Skeletal muscle tissue (tissue), 3 donors: ENCODE measurements at regions not wholly inside any gene's neighbourhood (a gene's known extent, or its start where the extent isn't known, plus 50 kb on each side); places are given as distances from the start of the nearest gene placed in this dataset.

Experiments used
- H3K27ac ChIP-seq: one replicate; pipeline ENCODE4 v1.7.0; 2013; ENCODE audit warnings: mild to moderate bottlenecking, low read depth, low read length, inconsistent platforms
- H3K27me3 ChIP-seq, 3 donors: one replicate each; pipeline ENCODE4 v1.7.0; 2013; ENCODE audit warnings: low read length in 3 of 3; ENCODE audit not compliant: control insufficient read depth in 3 of 3, insufficient read depth in 3 of 3
- H3K36me3 ChIP-seq, 3 donors: one replicate each; pipeline ENCODE4 v1.7.0; 2013; ENCODE audit warnings: low read length in 3 of 3; ENCODE audit not compliant: control insufficient read depth in 3 of 3, insufficient read depth in 3 of 3
- H3K4me1 ChIP-seq, 3 donors: one replicate each; pipeline ENCODE4 v1.7.0; 2013; ENCODE audit warnings: low read length in 3 of 3, mild to moderate bottlenecking in 3 of 3; ENCODE audit not compliant: control insufficient read depth in 3 of 3, insufficient read depth in 3 of 3
- H3K4me3 ChIP-seq, 3 donors: one replicate each; pipeline ENCODE4 v1.7.0; 2013; ENCODE audit warnings: low read length in 3 of 3
- H3K9ac ChIP-seq, 3 donors: one replicate each; pipeline ENCODE4 v1.7.0; 2013; ENCODE audit warnings: low read length in 3 of 3, mild to moderate bottlenecking in 3 of 3, moderate library complexity in 2 of 3, low read depth in 1 of 3
- H3K9me3 ChIP-seq, 3 donors: one replicate each; pipeline ENCODE4 v1.7.0; 2013; ENCODE audit warnings: low read length in 3 of 3; ENCODE audit not compliant: control insufficient read depth in 3 of 3
- donor health status: Osteomylitis.

DNA sequence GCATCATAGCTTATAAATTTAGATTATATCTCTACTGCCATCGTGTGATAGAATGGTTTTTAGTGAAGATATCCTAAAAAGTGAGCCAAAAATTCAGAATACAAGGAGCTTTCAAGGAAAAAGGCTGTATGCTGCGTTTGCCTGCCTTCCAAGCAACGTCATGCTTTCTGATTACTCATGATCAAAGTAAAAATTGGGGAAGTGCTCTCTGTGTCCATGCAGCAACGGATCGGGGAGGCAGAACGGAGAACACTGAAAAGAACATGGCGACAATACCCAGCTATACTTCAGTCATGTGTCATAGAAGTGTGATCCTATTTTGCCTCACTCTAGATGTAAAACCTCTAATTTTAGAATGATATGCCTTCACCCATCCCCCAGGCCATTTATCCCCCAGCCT, 185.7 kb downstream of the SUCLG1 start:
- Histone ChIP-seq H3K27ac (no peak overlapping the region), H3K27me3 (peaks cover 0 to 3% (median 0%) of the 10 kb centered on the region in 3 donors), H3K4me3 (no peak overlapping the region), H3K4me1 (no peaks in the 10 kb centered on the region), H3K36me3 (no peaks in the 10 kb centered on the region), H3K9ac (no peak overlapping the region), H3K9me3 (no peaks in the 10 kb centered on the region)

- no peak overlapping the region for H3K27ac ChIP-seq
- no peaks in the 10 kb centered on the region for H3K4me1 ChIP-seq
- no peak overlapping the region for H3K4me3 ChIP-seq
- no peak overlapping the region for H3K9ac ChIP-seq
- H3K27me3 ChIP-seq, result no peaks in the 10 kb centered on the region
- no peaks in the 10 kb centered on the region for H3K9me3 ChIP-seq
- H3K36me3 ChIP-seq, result no peaks in the 10 kb centered on the region
Measured at GRCh38 chr2:84271977-84272376, 187.1 kb downstream of the SUCLG1 start.

- no peak overlapping the region for H3K4me3 ChIP-seq
- H3K36me3 ChIP-seq, result no peaks in the 10 kb centered on the region
- H3K9me3 ChIP-seq, result peaks cover 0 to 2% (median 0%) of the 10 kb centered on the region in 3 donors
- no peaks in the 10 kb centered on the region for H3K4me1 ChIP-seq
- H3K27me3 ChIP-seq, result no peaks in the 10 kb centered on the region
- H3K27ac ChIP-seq, result no peak overlapping the region
- no peak overlapping the region for H3K9ac ChIP-seq
Measured at GRCh38 chr2:84257831-84258230, 201.2 kb downstream of the SUCLG1 start.

DNA sequence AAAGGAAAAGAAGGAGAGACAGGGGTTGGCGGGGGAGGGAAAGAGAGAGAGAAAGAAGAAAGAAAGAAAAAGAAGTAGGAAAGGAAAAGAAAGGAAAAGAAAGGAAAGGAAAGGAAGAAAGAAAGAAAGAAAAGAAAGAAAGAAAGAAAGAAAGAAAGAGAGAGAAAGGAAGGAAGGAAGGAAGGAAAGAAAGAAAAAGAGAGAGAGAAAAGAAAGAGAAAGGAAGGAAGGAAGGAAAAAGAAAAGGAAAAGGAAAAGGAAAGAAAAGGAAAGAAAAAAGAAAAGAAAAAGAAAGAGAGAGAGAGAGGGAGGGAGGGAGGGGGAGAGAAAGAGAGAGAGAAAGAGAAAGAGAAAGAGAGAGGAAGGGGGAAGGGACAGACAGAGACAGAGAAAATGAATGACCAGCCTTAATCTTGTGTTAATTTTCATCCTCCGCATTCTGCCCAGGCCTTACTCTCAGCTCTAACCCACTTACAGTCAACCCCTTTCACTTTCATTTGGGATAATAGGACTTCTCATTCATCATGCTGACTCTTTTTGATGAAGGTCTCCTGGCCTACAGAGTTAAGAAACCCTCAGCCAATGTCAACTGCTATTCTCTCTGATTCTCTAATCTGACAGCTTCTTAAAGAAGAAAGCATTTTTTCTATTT, 207.3 kb downstream of the SUCLG1 start:
- Histone ChIP-seq H3K9me3 (peaks cover 0 to 2% (median 0%) of the 10 kb centered on the region in 3 donors), H3K4me1 (no peaks in the 10 kb centered on the region), H3K27ac (no peak overlapping the region), H3K27me3 (no peaks in the 10 kb centered on the region), H3K9ac (no peak overlapping the region), H3K36me3 (no peaks in the 10 kb centered on the region), H3K4me3 (no peak overlapping the region)

DNA sequence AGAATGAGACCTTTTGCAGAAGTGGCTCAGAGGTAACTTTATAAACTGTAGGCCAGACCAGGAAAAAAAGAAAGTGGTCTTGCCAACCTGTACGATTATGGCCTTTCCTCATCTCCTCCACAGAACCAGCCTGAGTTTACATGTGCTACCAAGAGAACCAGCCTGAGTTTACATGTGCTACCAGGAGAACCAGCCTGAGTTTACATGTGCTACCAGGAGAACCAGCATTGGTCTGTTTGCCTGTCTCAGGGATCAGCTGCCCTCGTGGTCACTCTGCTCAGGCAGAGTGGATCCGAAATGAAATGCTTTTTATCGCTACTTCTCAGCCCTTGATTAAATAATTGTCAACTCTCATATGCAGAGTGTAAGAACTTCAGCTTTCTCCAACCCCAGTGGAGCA, 209.9 kb downstream of the SUCLG1 start:
- H3K36me3 ChIP-seq, result no peaks in the 10 kb centered on the region
- H3K27me3 ChIP-seq, result no peaks in the 10 kb centered on the region
- H3K4me1 ChIP-seq, result no peaks in the 10 kb centered on the region
- H3K9ac ChIP-seq, result no peak overlapping the region
- H3K9me3 ChIP-seq, result no peaks in the 10 kb centered on the region
- no peak overlapping the region for H3K4me3 ChIP-seq
- H3K27ac ChIP-seq, result no peak overlapping the region

GRCh38 chr2:84247532-84247931, 211.5 kb downstream of the SUCLG1 start:
- no peaks in the 10 kb centered on the region for H3K27me3 ChIP-seq
- no peak overlapping the region for H3K27ac ChIP-seq
- H3K4me3 ChIP-seq, result no peak overlapping the region
- no peak overlapping the region for H3K9ac ChIP-seq
- H3K36me3 ChIP-seq, result no peaks in the 10 kb centered on the region
- H3K4me1 ChIP-seq, result no peaks in the 10 kb centered on the region
- H3K9me3 ChIP-seq, result no peaks in the 10 kb centered on the region

DNA sequence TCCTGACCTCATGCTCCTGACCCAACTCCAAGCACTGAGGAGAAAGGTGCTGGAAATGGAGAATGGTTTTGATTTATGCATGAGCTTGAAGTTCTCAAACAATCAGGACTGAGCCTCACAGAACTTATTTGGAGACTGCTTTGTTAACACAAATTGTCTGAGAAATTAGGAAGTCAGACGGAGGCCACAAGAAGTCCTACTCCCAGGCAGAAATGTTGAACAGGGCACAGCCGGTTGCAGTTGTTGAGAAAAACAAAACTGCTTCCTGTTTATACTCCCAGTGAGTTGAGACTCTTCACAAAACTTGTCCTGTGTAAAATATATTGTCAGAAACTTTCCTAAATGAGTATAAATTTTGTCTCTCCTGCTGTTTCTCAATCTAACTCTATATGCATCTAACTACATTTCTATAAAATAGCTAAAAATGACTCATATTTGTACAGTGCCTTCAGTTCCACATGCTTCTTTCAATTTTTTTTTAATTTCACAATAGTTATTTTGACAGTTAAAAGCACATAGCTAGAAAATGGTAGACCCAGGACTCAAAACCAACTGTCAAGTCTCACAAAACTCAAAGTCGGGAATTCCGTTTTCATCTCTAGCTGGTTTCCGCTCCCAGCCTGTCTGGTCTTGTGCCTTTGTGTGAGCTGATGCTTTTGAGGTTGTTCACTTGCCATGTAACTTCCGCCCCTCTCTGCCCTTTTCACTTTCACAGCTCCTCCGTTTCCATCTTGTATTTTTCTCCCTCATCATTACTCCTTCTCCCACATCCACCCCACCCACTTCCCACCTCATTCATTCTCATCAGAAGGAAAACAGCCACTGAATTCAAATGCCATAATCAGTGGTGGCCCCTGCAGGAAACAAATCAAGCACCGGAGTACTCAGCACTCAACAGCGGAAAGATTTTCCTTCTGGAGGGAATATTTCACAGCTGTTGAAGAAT, 215.0 kb downstream of the SUCLG1 start:
- H3K9ac ChIP-seq, result no peak overlapping the region
- no peaks in the 10 kb centered on the region for H3K36me3 ChIP-seq
- no peaks in the 10 kb centered on the region for H3K27me3 ChIP-seq
- no peak overlapping the region for H3K27ac ChIP-seq
- H3K4me3 ChIP-seq, result no peak overlapping the region
- no peaks in the 10 kb centered on the region for H3K9me3 ChIP-seq
- H3K4me1 ChIP-seq, result no peaks in the 10 kb centered on the region

GRCh38 chr2:84238907-84239306, 220.2 kb downstream of the SUCLG1 start:
- Histone ChIP-seq H3K36me3 (no peaks in the 10 kb centered on the region), H3K9ac (no peak overlapping the region), H3K27me3 (no peaks in the 10 kb centered on the region), H3K27ac (no peak overlapping the region), H3K4me1 (no peaks in the 10 kb centered on the region), H3K9me3 (no peaks in the 10 kb centered on the region), H3K4me3 (no peak overlapping the region)

DNA sequence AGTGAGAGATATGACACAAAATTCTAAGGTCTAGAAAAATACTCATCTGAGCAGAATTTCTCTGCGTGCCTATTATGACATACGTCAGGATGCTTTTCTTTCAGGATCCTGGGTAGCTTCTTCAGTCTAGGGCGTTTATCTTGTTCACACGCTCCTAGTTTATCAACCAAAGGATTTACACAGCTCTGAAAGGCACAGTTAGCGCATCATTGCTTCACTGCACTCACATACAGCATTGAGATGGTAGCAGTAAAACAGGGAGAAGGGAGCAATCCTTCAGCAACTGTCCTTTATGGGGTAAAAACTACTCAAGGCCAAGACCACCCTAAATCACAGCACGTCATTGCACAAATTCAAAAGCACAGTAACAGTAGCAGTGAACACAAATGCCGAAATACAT, 222.8 kb downstream of the SUCLG1 start:
- Histone ChIP-seq H3K9me3 (no peaks in the 10 kb centered on the region), H3K9ac (no peak overlapping the region), H3K27ac (no peak overlapping the region), H3K4me1 (no peaks in the 10 kb centered on the region), H3K27me3 (no peaks in the 10 kb centered on the region), H3K36me3 (no peaks in the 10 kb centered on the region), H3K4me3 (no peak overlapping the region)

- Histone ChIP-seq H3K36me3 (no peaks in the 10 kb centered on the region), H3K27me3 (no peaks in the 10 kb centered on the region), H3K27ac (no peak overlapping the region), H3K4me3 (no peak overlapping the region), H3K9ac (no peak overlapping the region), H3K4me1 (no peaks in the 10 kb centered on the region), H3K9me3 (no peaks in the 10 kb centered on the region)
Measured at GRCh38 chr2:84234103-84234502, 225.0 kb downstream of the SUCLG1 start.
